HCT116 (cell line): ENCODE measurements at regions not wholly inside any gene's neighbourhood (a gene's known extent, or its start where the extent isn't known, plus 50 kb on each side); places are given as distances from the start of the nearest gene placed in this dataset.

Experiments
- ATAC-seq: fragments of 200-7000 bp; cut with Tn5 transposase; 2 replicates; pipeline ENCODE4 v1.9.1; 2020; ENCODE audit warnings: mild to moderate bottlenecking, moderate library complexity
- BruUV-seq: library from RNA; stranded (reverse); fragments of 400-500 nt; replicated peaks from 2 replicates; lab custom pipeline; 2021; lab: Mats Ljungman, UMichigan
- CTCF ChIA-PET: fragments of 300-600 bp; sonication (Branson Sonifier 250); formaldehyde crosslinking; loops from one replicate; lab custom pipeline; 2021; ENCODE audit warnings: antibody characterized with exemption; lab: Charles Lee
- POLR2A ChIA-PET: fragments of 300-600, 350-600 bp; sonication (Branson Sonifier 250); formaldehyde crosslinking; loops from one replicate; lab custom pipeline; 2021; ENCODE audit warnings: antibody characterized with exemption; lab: Charles Lee
- RAD21 ChIA-PET, 2 experiments: fragments of 300-600 bp; sonication (Branson Sonifier 250); formaldehyde crosslinking; loops; one replicate each; lab custom pipeline; 2023; ENCODE audit warnings: low total read pairs in 2 of 2; ENCODE audit not compliant: uncharacterized antibody in 2 of 2, unreplicated experiment in 2 of 2, low non-redundant PET in 1 of 2; lab: Charles Lee
- DNase-seq: peaks from one replicate; pipeline ENCODE4 v3.0.0-alpha.2; 2010; ENCODE audit warnings: low read depth, low spot score
- H2AFZ ChIP-seq: fragments of 200-600 bp; shearing (Covaris generic), sonication (generic); 2 replicates; pipeline ENCODE4 v1.6.1; 2017; ENCODE audit warnings: low read depth, mixed run types, mixed read lengths, antibody characterized with exemption, low read length; ENCODE audit not compliant: poor library complexity, severe bottlenecking
- H3K27ac ChIP-seq: 2 replicates; pipeline ENCODE4 v1.5.1; 2012; ENCODE audit warnings: low read depth, low read length
- H3K27me3 ChIP-seq: fragments of 200-600 bp; sonication (generic); 2 replicates; pipeline ENCODE4 v1.6.1; 2016; ENCODE audit warnings: mixed run types, low read length, mixed read lengths; ENCODE audit not compliant: insufficient read depth
- H3K36me3 ChIP-seq, 2 experiments: fragments of 200-500 bp in 1 of 2; fragments of 200-600 bp in 1 of 2; sonication (Bioruptor generic) in 1 of 2; sonication (generic) in 1 of 2; 2 replicates each; pipeline versions ENCODE4 v1.5.1 to v1.6.1; 2014 to 2016; ENCODE audit warnings: low read length in 2 of 2, inconsistent platforms in 1 of 2, mixed read lengths in 1 of 2, mixed run types in 1 of 2; ENCODE audit not compliant: insufficient read depth in 2 of 2, control insufficient read depth in 1 of 2
- H3K4me1 ChIP-seq, 2 experiments: fragments of 200-600 bp in 1 of 2; sonication (generic) in 1 of 2; 2 replicates each; pipeline versions ENCODE4 v1.5.1 to v1.6.1; 2012 to 2017; ENCODE audit warnings: low read length in 2 of 2, inconsistent platforms in 1 of 2, mild to moderate bottlenecking in 1 of 2, mixed read lengths in 1 of 2, mixed run types in 1 of 2, moderate library complexity in 1 of 2; ENCODE audit not compliant: insufficient read depth in 2 of 2, control insufficient read depth in 1 of 2
- H3K4me2 ChIP-seq: fragments of 200-600 bp; sonication (generic); 2 replicates; pipeline ENCODE4 v1.6.1; 2017; ENCODE audit warnings: mixed run types, low read length, mixed read lengths
- H3K4me3 ChIP-seq, 2 experiments: fragments of 200-600 bp in 1 of 2; sonication (generic) in 1 of 2; replicated peaks in 1 of 2; 2 replicates each; pipeline ENCODE4 v1.5.1; 2011 to 2016; ENCODE audit warnings: low read length in 2 of 2, control low read depth in 1 of 2, low read depth in 1 of 2, mild to moderate bottlenecking in 1 of 2, mixed read lengths in 1 of 2, mixed run types in 1 of 2
- H3K79me2 ChIP-seq: fragments of 200-600 bp; sonication (generic); 2 replicates; pipeline ENCODE4 v1.6.1; 2017; ENCODE audit warnings: mild to moderate bottlenecking, mixed run types, low read length, moderate library complexity, mixed read lengths; ENCODE audit not compliant: insufficient read depth
- H3K9ac ChIP-seq: fragments of 200-600 bp; sonication (generic); 2 replicates; pipeline ENCODE4 v1.6.1; 2016; ENCODE audit warnings: low read length, mixed read lengths
- H3K9me2 ChIP-seq: fragments of 200-600 bp; sonication (generic), shearing (Covaris generic); 2 replicates; pipeline ENCODE4 v1.6.1; 2017; ENCODE audit warnings: mixed run types, mild to moderate bottlenecking, moderate library complexity; ENCODE audit not compliant: insufficient read depth
- H3K9me3 ChIP-seq, 2 experiments: fragments of 200-500 bp in 1 of 2; fragments of 200-600 bp in 1 of 2; sonication (Bioruptor generic) in 1 of 2; sonication (generic) in 1 of 2; 2 replicates each; pipeline ENCODE4 v1.6.1; 2014 to 2017; ENCODE audit warnings: low read length in 2 of 2, mixed read lengths in 2 of 2, inconsistent platforms in 1 of 2, low read depth in 1 of 2, mild to moderate bottlenecking in 1 of 2, mixed run types in 1 of 2, moderate library complexity in 1 of 2; ENCODE audit not compliant: control insufficient read depth in 1 of 2, insufficient read depth in 1 of 2
- H4K20me1 ChIP-seq: fragments of 200-600 bp; sonication (generic), shearing (Covaris generic); 2 replicates; pipeline ENCODE4 v1.6.1; 2017; ENCODE audit warnings: mixed run types, mild to moderate bottlenecking, moderate library complexity; ENCODE audit not compliant: insufficient read depth
- CBX3 ChIP-seq: IDR thresholded peaks from 2 replicates; pipeline ENCODE4 v1.6.1; 2012; ENCODE audit warnings: low read depth
- EGR1 ChIP-seq: IDR thresholded peaks from 2 replicates; pipeline ENCODE4 v1.6.1; 2012; ENCODE audit warnings: low read depth
- ELF1 ChIP-seq: IDR thresholded peaks from 2 replicates; pipeline ENCODE4 v1.6.1; 2012; ENCODE audit warnings: low read depth, borderline replicate concordance
- EZH2 ChIP-seq: fragments of 200-600 bp; sonication (generic); IDR thresholded peaks from 2 replicates; pipeline ENCODE4 v1.6.1; 2017; ENCODE audit warnings: antibody characterized with exemption, mixed run types
- EZH2phosphoT487 ChIP-seq: fragments of 200-600 bp; IDR thresholded peaks from 2 replicates; pipeline ENCODE4 v1.6.1; 2018; ENCODE audit warnings: antibody characterized with exemption, borderline replicate concordance
- FOSL1 ChIP-seq: IDR thresholded peaks from 2 replicates; pipeline ENCODE4 v1.6.1; 2012; ENCODE audit warnings: low read depth
- JUND ChIP-seq: IDR thresholded peaks from 2 replicates; pipeline ENCODE4 v1.6.1; 2012
- POLR2AphosphoS5 ChIP-seq: IDR thresholded peaks from 2 replicates; pipeline ENCODE4 v1.6.1; 2011; ENCODE audit warnings: mild to moderate bottlenecking, low read depth, low read length, moderate library complexity
- SIN3A ChIP-seq: IDR thresholded peaks from 2 replicates; pipeline ENCODE4 v1.6.1; 2012; ENCODE audit warnings: low read depth
- SP1 ChIP-seq: IDR thresholded peaks from 2 replicates; pipeline ENCODE4 v1.6.1; 2012; ENCODE audit warnings: low read depth
- SRF ChIP-seq: IDR thresholded peaks from 2 replicates; pipeline ENCODE4 v1.6.1; 2012; ENCODE audit warnings: low read depth
- TCF7L2 ChIP-seq: IDR thresholded peaks from 2 replicates; pipeline ENCODE4 v1.7.0; 2011; ENCODE audit warnings: borderline replicate concordance, inconsistent platforms; ENCODE audit not compliant: insufficient read depth, insufficient read length; ENCODE audit errors: extremely low read depth
- YY1 ChIP-seq: IDR thresholded peaks from 2 replicates; pipeline ENCODE4 v1.6.1; 2011; ENCODE audit warnings: low read length, low read depth, moderate library complexity, mild to moderate bottlenecking; ENCODE audit not compliant: insufficient replicate concordance; ENCODE audit errors: extremely low read depth
- ZFX ChIP-seq: fragments of 450-650 bp; IDR thresholded peaks from 2 replicates; pipeline ENCODE4 v1.6.1; 2017
- ZNF274 ChIP-seq: fragments of 200-500 bp; sonication (Bioruptor generic); IDR thresholded peaks from 2 replicates; pipeline ENCODE4 v1.6.1; 2014; ENCODE audit warnings: mild to moderate bottlenecking, low read depth, low read length, inconsistent platforms
- intact Hi-C: fragments of 100-400 bp; cut with micrococcal nuclease; formaldehyde crosslinking; loops from 2 replicates; pipeline ENCODE4 v1.10.0; 2022
- TF ChIP-seq, protein P1 (sequence below): IDR thresholded peaks from 2 replicates; pipeline ENCODE4 v1.6.1; 2011; ENCODE audit warnings: mild to moderate bottlenecking, low read length, moderate library complexity; ENCODE audit not compliant: insufficient replicate concordance; ENCODE audit errors: extremely low read depth
- TF ChIP-seq, protein P2 (sequence below): IDR thresholded peaks from 2 replicates; pipeline ENCODE4 v1.6.1; 2012; ENCODE audit warnings: low read depth
- TF ChIP-seq, protein P3 (sequence below): IDR thresholded peaks from 2 replicates; pipeline ENCODE4 v1.6.1; 2012
- TF ChIP-seq, protein P4 (sequence below): IDR thresholded peaks from 2 replicates; pipeline ENCODE4 v1.6.1; 2012

DNA sequence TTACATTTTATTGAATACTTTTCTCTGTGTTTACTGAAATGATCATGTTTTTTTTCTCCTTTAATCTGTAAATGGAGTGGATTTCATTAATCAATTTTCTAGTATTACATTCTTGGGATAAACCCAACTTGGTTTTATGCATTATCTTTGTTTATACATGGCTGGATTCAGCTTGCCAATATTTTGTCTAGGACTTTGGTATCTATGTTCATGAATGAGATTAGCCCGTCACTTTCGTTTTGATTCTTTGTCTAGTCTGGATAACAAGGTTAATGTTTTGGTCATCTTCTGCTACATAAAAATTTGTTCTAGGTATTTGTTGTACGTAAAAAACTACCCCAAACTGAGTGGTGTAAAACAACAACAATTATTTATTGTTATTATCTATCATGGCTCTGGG lies 127.9 kb upstream of the PAX6 start (continued):
- no peak for TF ChIP-seq EZH2
- TF ChIP-seq CBX3, result no peak

DNA sequence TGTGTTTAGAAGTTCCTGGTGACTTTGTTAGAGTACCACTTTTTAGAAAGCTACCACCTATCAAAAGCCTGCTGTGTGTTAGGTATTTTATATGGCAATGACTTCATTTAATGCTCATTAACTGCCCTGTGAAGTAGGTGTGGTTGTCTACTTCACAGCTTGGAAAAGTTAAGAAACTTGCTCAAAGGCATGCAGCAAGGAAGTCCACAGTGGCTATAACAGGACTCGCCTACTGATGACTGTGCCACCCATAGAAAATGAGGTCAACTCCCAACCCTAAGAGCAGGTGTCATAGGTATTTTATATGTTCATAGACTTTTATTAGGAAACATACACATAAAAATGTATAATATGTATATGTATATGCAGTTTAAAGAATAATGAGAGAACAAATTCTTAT lies 125.2 kb upstream of the PAX6 start:
- no peak overlapping the region for H3K4me3 ChIP-seq
- H3K27ac ChIP-seq, result no peak overlapping the region
- no peak overlapping the region for H3K9ac ChIP-seq
- intact Hi-C loops, result no loop called here
- H3K9me2 ChIP-seq, result no peaks in the 10 kb centered on the region
- no peaks in the 10 kb centered on the region for H4K20me1 ChIP-seq
- H3K4me1 ChIP-seq, result no peaks in the 10 kb centered on the region
- no peak overlapping the region for H2AFZ ChIP-seq
- no peaks in the 10 kb centered on the region for H3K27me3 ChIP-seq
- no peak for DNase-seq
- H3K4me2 ChIP-seq, result no peak overlapping the region
- no peaks in the 10 kb centered on the region for H3K9me3 ChIP-seq
- POLR2A ChIA-PET, result no interaction called here
- RAD21 ChIA-PET, result no interaction called here
- no peak for ATAC-seq
- no peaks in the 10 kb centered on the region for H3K36me3 ChIP-seq
- H3K79me2 ChIP-seq, result no peaks in the 10 kb centered on the region
- CTCF ChIA-PET, result no interaction called here
- BruUV-seq, result no TSS peak
- TF ChIP-seq, protein P1, sequence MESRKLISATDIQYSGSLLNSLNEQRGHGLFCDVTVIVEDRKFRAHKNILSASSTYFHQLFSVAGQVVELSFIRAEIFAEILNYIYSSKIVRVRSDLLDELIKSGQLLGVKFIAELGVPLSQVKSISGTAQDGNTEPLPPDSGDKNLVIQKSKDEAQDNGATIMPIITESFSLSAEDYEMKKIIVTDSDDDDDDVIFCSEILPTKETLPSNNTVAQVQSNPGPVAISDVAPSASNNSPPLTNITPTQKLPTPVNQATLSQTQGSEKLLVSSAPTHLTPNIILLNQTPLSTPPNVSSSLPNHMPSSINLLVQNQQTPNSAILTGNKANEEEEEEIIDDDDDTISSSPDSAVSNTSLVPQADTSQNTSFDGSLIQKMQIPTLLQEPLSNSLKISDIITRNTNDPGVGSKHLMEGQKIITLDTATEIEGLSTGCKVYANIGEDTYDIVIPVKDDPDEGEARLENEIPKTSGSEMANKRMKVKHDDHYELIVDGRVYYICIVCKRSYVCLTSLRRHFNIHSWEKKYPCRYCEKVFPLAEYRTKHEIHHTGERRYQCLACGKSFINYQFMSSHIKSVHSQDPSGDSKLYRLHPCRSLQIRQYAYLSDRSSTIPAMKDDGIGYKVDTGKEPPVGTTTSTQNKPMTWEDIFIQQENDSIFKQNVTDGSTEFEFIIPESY, result no peak
- TF ChIP-seq, protein P2, sequence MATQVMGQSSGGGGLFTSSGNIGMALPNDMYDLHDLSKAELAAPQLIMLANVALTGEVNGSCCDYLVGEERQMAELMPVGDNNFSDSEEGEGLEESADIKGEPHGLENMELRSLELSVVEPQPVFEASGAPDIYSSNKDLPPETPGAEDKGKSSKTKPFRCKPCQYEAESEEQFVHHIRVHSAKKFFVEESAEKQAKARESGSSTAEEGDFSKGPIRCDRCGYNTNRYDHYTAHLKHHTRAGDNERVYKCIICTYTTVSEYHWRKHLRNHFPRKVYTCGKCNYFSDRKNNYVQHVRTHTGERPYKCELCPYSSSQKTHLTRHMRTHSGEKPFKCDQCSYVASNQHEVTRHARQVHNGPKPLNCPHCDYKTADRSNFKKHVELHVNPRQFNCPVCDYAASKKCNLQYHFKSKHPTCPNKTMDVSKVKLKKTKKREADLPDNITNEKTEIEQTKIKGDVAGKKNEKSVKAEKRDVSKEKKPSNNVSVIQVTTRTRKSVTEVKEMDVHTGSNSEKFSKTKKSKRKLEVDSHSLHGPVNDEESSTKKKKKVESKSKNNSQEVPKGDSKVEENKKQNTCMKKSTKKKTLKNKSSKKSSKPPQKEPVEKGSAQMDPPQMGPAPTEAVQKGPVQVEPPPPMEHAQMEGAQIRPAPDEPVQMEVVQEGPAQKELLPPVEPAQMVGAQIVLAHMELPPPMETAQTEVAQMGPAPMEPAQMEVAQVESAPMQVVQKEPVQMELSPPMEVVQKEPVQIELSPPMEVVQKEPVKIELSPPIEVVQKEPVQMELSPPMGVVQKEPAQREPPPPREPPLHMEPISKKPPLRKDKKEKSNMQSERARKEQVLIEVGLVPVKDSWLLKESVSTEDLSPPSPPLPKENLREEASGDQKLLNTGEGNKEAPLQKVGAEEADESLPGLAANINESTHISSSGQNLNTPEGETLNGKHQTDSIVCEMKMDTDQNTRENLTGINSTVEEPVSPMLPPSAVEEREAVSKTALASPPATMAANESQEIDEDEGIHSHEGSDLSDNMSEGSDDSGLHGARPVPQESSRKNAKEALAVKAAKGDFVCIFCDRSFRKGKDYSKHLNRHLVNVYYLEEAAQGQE, result no peak
- no peak for TF ChIP-seq SIN3A
- TF ChIP-seq SRF, result no peak
- no peak for TF ChIP-seq SP1
- TF ChIP-seq, protein P3, sequence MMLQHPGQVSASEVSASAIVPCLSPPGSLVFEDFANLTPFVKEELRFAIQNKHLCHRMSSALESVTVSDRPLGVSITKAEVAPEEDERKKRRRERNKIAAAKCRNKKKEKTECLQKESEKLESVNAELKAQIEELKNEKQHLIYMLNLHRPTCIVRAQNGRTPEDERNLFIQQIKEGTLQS, result no peak
- no peak for TF ChIP-seq POLR2AphosphoS5
- no peak for TF ChIP-seq JUND
- TF ChIP-seq YY1, result no peak
- no peak for TF ChIP-seq ZNF274
- TF ChIP-seq, protein P4, sequence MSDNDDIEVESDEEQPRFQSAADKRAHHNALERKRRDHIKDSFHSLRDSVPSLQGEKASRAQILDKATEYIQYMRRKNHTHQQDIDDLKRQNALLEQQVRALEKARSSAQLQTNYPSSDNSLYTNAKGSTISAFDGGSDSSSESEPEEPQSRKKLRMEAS, result no peak
- no peak for TF ChIP-seq EZH2phosphoT487
- no peak for TF ChIP-seq ZFX
- TF ChIP-seq FOSL1, result no peak
- no peak for TF ChIP-seq EZH2
- no peak for TF ChIP-seq EGR1
- no peak for TF ChIP-seq TCF7L2
- TF ChIP-seq CBX3, result no peak
- TF ChIP-seq ELF1, result no peak
